AG10803 (cell line): ENCODE measurements at regions not wholly inside any gene's neighbourhood (a gene's known extent, or its start where the extent isn't known, plus 50 kb on each side); places are given as distances from the start of the nearest gene placed in this dataset.

Experiments used
- DNase-seq: peaks from one replicate; pipeline ENCODE4 v3.0.0; 2010; ENCODE audit warnings: low read depth
- H3K4me3 ChIP-seq: 2 replicates; pipeline ENCODE4 v1.5.1; 2011; ENCODE audit warnings: mild to moderate bottlenecking, low read length, control low read depth
- CTCF ChIP-seq: conservative IDR thresholded peaks from 2 replicates; pipeline ENCODE4 v1.5.1; 2011; ENCODE audit warnings: mild to moderate bottlenecking, low read length, control low read depth, inconsistent platforms

GRCh38 chr3:62992520-62992919 lies 117.3 kb upstream of the CADPS start:
- no peak for DNase-seq
- TF ChIP-seq CTCF = no peak

GRCh38 chr3:62995119-62995518 lies 119.9 kb upstream of the CADPS start:
- no peak overlapping the region for H3K4me3 ChIP-seq
- TF ChIP-seq CTCF = no peak
- DNase-seq = no peak

More at GRCh38 chr3:62992520-62992919, 117.3 kb upstream of the CADPS start:
- H3K4me3 ChIP-seq = no peak overlapping the region

- TF ChIP-seq CTCF = no peak
- no peak for DNase-seq
- H3K4me3 ChIP-seq = no peak overlapping the region
Measured at GRCh38 chr3:62995530-62995929, 120.3 kb upstream of the CADPS start.

- TF ChIP-seq CTCF = no peak
- no peak for DNase-seq
Measured at GRCh38 chr3:62997369-62997768, 122.2 kb upstream of the CADPS start.

GRCh38 chr3:62999158-62999557 lies 123.9 kb upstream of the CADPS start:
- no peak for TF ChIP-seq CTCF
- DNase-seq = no peak
- H3K4me3 ChIP-seq = no peak overlapping the region

More at GRCh38 chr3:62997369-62997768, 122.2 kb upstream of the CADPS start:
- H3K4me3 ChIP-seq = no peak overlapping the region

- H3K4me3 ChIP-seq = no peak overlapping the region
- DNase-seq = no peak
- TF ChIP-seq CTCF = no peak
Measured at GRCh38 chr3:62999791-63000190, 124.6 kb upstream of the CADPS start.

- H3K4me3 ChIP-seq = no peak overlapping the region
- DNase-seq = no peak
- no peak for TF ChIP-seq CTCF
Measured at GRCh38 chr3:63004448-63004847, 129.2 kb upstream of the CADPS start.
